ENCODE measurements at regions not wholly inside any gene's neighbourhood (a gene's known extent, or its start where the extent isn't known, plus 50 kb on each side); places are given as distances from the start of the nearest gene placed in this dataset.
"Not testable (repeated sequence)": the region's sequence is repeated elsewhere in the genome, so short reads cannot be mapped to it uniquely, and the experiment has no call there.

GRCh38 chr4:4659871-4660651 is 118.2 kb upstream of the STX18 start:
- no peak overlapping the region for H3K4me3 Mint-ChIP-seq

GRCh38 chr4:4658052-4658451 is 116.2 kb upstream of the STX18 start:
- Mint-ChIP-seq H3K4me1 (ENCODE audit: low read depth) (no peaks in the 10 kb centered on the region), H3K27me3 (ENCODE audit: insufficient read depth) (no peaks in the 10 kb centered on the region), H3K4me3 (no peak overlapping the region), H3K27ac (no peak overlapping the region), H3K9me3 (no peaks in the 10 kb centered on the region), H3K36me3 (ENCODE audit: low read depth) (no peaks in the 10 kb centered on the region)
- DNase-seq (ENCODE audit: low spot score) = no peak
- intact Hi-C loops (cut with micrococcal nuclease) = no loop called here

More at GRCh38 chr4:4659871-4660651, 118.2 kb upstream of the STX18 start:
- Mint-ChIP-seq H3K27me3 (ENCODE audit: insufficient read depth) (no peaks in the 10 kb centered on the region), H3K36me3 (ENCODE audit: low read depth) (no peaks in the 10 kb centered on the region), H3K9me3 (no peaks in the 10 kb centered on the region), H3K27ac (no peak overlapping the region), H3K4me1 (ENCODE audit: low read depth) (no peaks in the 10 kb centered on the region)
- DNase-seq (ENCODE audit: low spot score) = no peak
- intact Hi-C loops (cut with micrococcal nuclease) = no loop called here

- Mint-ChIP-seq H3K9me3 (no peaks in the 10 kb centered on the region), H3K4me3 (no peak overlapping the region), H3K27ac (no peak overlapping the region), H3K4me1 (ENCODE audit: low read depth) (no peaks in the 10 kb centered on the region), H3K27me3 (ENCODE audit: insufficient read depth) (no peaks in the 10 kb centered on the region), H3K36me3 (ENCODE audit: low read depth) (no peaks in the 10 kb centered on the region)
- intact Hi-C loops (cut with micrococcal nuclease) = no loop called here
- no peak for DNase-seq (ENCODE audit: low spot score)
Observed at GRCh38 chr4:4656977-4657376, 115.1 kb upstream of the STX18 start.

- no peaks in the 10 kb centered on the region for H3K4me1 Mint-ChIP-seq (ENCODE audit: low read depth)
Observed at GRCh38 chr4:4655901-4656300, 114.1 kb upstream of the STX18 start.

GRCh38 chr4:4655011-4655410 is 113.2 kb upstream of the STX18 start:
- no peak overlapping the region for H3K27ac Mint-ChIP-seq
- intact Hi-C loops (cut with micrococcal nuclease) = no loop called here
- H3K4me3 Mint-ChIP-seq = no peak overlapping the region
- H3K4me1 Mint-ChIP-seq (ENCODE audit: low read depth) = no peaks in the 10 kb centered on the region
- no peaks in the 10 kb centered on the region for H3K9me3 Mint-ChIP-seq
- DNase-seq (ENCODE audit: low spot score) = no peak
- H3K36me3 Mint-ChIP-seq (ENCODE audit: low read depth) = no peaks in the 10 kb centered on the region
- H3K27me3 Mint-ChIP-seq (ENCODE audit: insufficient read depth) = no peaks in the 10 kb centered on the region

More at GRCh38 chr4:4655901-4656300, 114.1 kb upstream of the STX18 start:
- Mint-ChIP-seq H3K27me3 (ENCODE audit: insufficient read depth) (no peaks in the 10 kb centered on the region), H3K27ac (no peak overlapping the region), H3K9me3 (no peaks in the 10 kb centered on the region), H3K36me3 (ENCODE audit: low read depth) (no peaks in the 10 kb centered on the region), H3K4me3 (no peak overlapping the region)
- intact Hi-C loops (cut with micrococcal nuclease) = no loop called here
- DNase-seq (ENCODE audit: low spot score) = no peak

GRCh38 chr4:4651811-4652755 is 110.2 kb upstream of the STX18 start:
- Mint-ChIP-seq H3K27me3 (ENCODE audit: insufficient read depth) (no peaks in the 10 kb centered on the region), H3K4me3 (no peak overlapping the region), H3K27ac (no peak overlapping the region), H3K9me3 (no peaks in the 10 kb centered on the region), H3K4me1 (ENCODE audit: low read depth) (no peaks in the 10 kb centered on the region), H3K36me3 (ENCODE audit: low read depth) (no peaks in the 10 kb centered on the region)
- DNase-seq (ENCODE audit: low spot score) = no peak
- intact Hi-C loops (cut with micrococcal nuclease) = no loop called here

GRCh38 chr4:4647041-4647440 is 105.2 kb upstream of the STX18 start:
- intact Hi-C loops (cut with micrococcal nuclease) = no loop called here
- no peak overlapping the region for H3K4me3 Mint-ChIP-seq

GRCh38 chr4:4645743-4646142 is 103.9 kb upstream of the STX18 start:
- Mint-ChIP-seq H3K4me1 (ENCODE audit: low read depth) (no peaks in the 10 kb centered on the region), H3K9me3 (no peaks in the 10 kb centered on the region), H3K27me3 (ENCODE audit: insufficient read depth) (peaks cover 2% of the 10 kb centered on the region), H3K36me3 (ENCODE audit: low read depth) (no peaks in the 10 kb centered on the region), H3K27ac (no peak overlapping the region), H3K4me3 (no peak overlapping the region)
- intact Hi-C loops (cut with micrococcal nuclease) = no loop called here
- no peak for DNase-seq (ENCODE audit: low spot score)

More at GRCh38 chr4:4647041-4647440, 105.2 kb upstream of the STX18 start:
- no peaks in the 10 kb centered on the region for H3K36me3 Mint-ChIP-seq (ENCODE audit: low read depth)
- H3K27ac Mint-ChIP-seq = no peak overlapping the region
- peaks cover 2% of the 10 kb centered on the region for H3K27me3 Mint-ChIP-seq (ENCODE audit: insufficient read depth)
- no peak for DNase-seq (ENCODE audit: low spot score)
- no peaks in the 10 kb centered on the region for H3K9me3 Mint-ChIP-seq
- H3K4me1 Mint-ChIP-seq (ENCODE audit: low read depth) = no peaks in the 10 kb centered on the region

GRCh38 chr4:4644277-4644676 is 102.4 kb upstream of the STX18 start:
- H3K4me3 Mint-ChIP-seq; H3K27ac Mint-ChIP-seq; H3K4me1 Mint-ChIP-seq (ENCODE audit: low read depth); DNase-seq (ENCODE audit: low spot score); intact Hi-C loops (cut with micrococcal nuclease); H3K9me3 Mint-ChIP-seq; H3K36me3 Mint-ChIP-seq (ENCODE audit: low read depth); H3K27me3 Mint-ChIP-seq (ENCODE audit: insufficient read depth): not testable (repeated sequence)

- intact Hi-C loops (cut with micrococcal nuclease); H3K4me1 Mint-ChIP-seq (ENCODE audit: low read depth); DNase-seq (ENCODE audit: low spot score); H3K27ac Mint-ChIP-seq; H3K4me3 Mint-ChIP-seq; H3K9me3 Mint-ChIP-seq; H3K27me3 Mint-ChIP-seq (ENCODE audit: insufficient read depth); H3K36me3 Mint-ChIP-seq (ENCODE audit: low read depth): not testable (repeated sequence)
Observed at GRCh38 chr4:4643743-4644142, 101.9 kb upstream of the STX18 start.

- Mint-ChIP-seq H3K27me3 (ENCODE audit: insufficient read depth) (peaks cover 2% of the 10 kb centered on the region), H3K4me3 (no peak overlapping the region), H3K27ac (no peak overlapping the region), H3K36me3 (ENCODE audit: low read depth) (no peaks in the 10 kb centered on the region), H3K9me3 (no peaks in the 10 kb centered on the region), H3K4me1 (ENCODE audit: low read depth) (no peaks in the 10 kb centered on the region)
- DNase-seq (ENCODE audit: low spot score) = no peak
- intact Hi-C loops (cut with micrococcal nuclease) = no loop called here
Observed at GRCh38 chr4:4643306-4643705, 101.5 kb upstream of the STX18 start.

GRCh38 chr4:4642496-4643000 is 100.7 kb upstream of the STX18 start:
- intact Hi-C loops (cut with micrococcal nuclease) = no loop called here
- no peak overlapping the region for H3K4me3 Mint-ChIP-seq
- peaks cover 5% of the 10 kb centered on the region for H3K4me1 Mint-ChIP-seq (ENCODE audit: low read depth)
- no peak overlapping the region for H3K27ac Mint-ChIP-seq
- H3K9me3 Mint-ChIP-seq = no peaks in the 10 kb centered on the region
- no peaks in the 10 kb centered on the region for H3K36me3 Mint-ChIP-seq (ENCODE audit: low read depth)
- DNase-seq (ENCODE audit: low spot score) = no peak
- peaks cover 2% of the 10 kb centered on the region for H3K27me3 Mint-ChIP-seq (ENCODE audit: insufficient read depth)
